ENCODE measurements at regions not wholly inside any gene's neighbourhood (a gene's known extent, or its start where the extent isn't known, plus 50 kb on each side); places are given as distances from the start of the nearest gene placed in this dataset.

DNA sequence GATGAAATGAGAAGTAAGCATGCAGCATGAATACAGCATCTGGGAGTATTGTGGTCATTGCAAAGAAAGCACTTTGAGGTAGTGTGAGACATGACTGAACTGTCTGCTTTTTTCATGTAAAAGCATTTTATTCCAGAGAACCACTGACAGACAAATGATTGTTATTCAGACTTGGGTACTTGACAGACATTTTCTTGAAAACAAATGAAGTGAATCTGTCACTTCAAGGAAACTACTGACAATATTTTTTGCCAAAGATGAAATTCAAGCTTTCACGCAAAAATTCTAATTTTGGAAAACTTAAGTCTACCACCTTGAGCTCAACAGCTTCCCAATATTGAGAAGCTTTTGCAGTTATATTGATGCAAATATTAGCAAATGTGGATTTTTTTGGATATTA, 255.7 kb downstream of the ARL6IP6 start:
- DNase-seq (ENCODE audit: low read depth in 6 of 9, low spot score in 9 of 9) = no peak
- 0% methylated on average over 1 of the region's 1 CpG for WGBS
- no peaks in the 10 kb centered on the region for H3K4me1 ChIP-seq (ENCODE audit: control insufficient read depth in 2 of 2, insufficient read depth in 2 of 2, low read length in 2 of 2)
- H3K27me3 ChIP-seq (ENCODE audit: control insufficient read depth in 2 of 2, insufficient read depth in 1 of 2, low read length in 1 of 2) = no peaks in the 10 kb centered on the region
- no peaks in the 10 kb centered on the region for H3K36me3 ChIP-seq (ENCODE audit: control insufficient read depth in 2 of 2, insufficient read depth in 2 of 2, low read length in 1 of 2)
- H3K27ac ChIP-seq (ENCODE audit: low read depth in 1 of 2, low read length in 1 of 2) = no peak overlapping the region
- peaks cover 0 to 8% of the 10 kb centered on the region in 2 donors for H3K9me3 ChIP-seq (ENCODE audit: control insufficient read depth in 2 of 2, insufficient read depth in 1 of 2, low read length in 1 of 2)
- no peak overlapping the region for H3K4me3 ChIP-seq (ENCODE audit: low read length in 2 of 2)

- no peak overlapping the region for H3K4me3 ChIP-seq (ENCODE audit: low read length in 2 of 2)
- WGBS = 93% methylated on average over 1 of the region's 1 CpG
- H3K27me3 ChIP-seq (ENCODE audit: control insufficient read depth in 2 of 2, insufficient read depth in 1 of 2, low read length in 1 of 2) = no peaks in the 10 kb centered on the region
- H3K27ac ChIP-seq (ENCODE audit: low read depth in 1 of 2, low read length in 1 of 2) = no peak overlapping the region
- H3K36me3 ChIP-seq (ENCODE audit: control insufficient read depth in 2 of 2, insufficient read depth in 2 of 2, low read length in 1 of 2) = no peaks in the 10 kb centered on the region
- DNase-seq (ENCODE audit: low read depth in 6 of 9, low spot score in 9 of 9) = no peak
- H3K9me3 ChIP-seq (ENCODE audit: control insufficient read depth in 2 of 2, insufficient read depth in 1 of 2, low read length in 1 of 2) = peaks cover 0 to 12% of the 10 kb centered on the region in 2 donors
- H3K4me1 ChIP-seq (ENCODE audit: control insufficient read depth in 2 of 2, insufficient read depth in 2 of 2, low read length in 2 of 2) = no peaks in the 10 kb centered on the region
These were observed 253.3 kb downstream of the ARL6IP6 start for GRCh38 chr2:152971685-152972084.

- H3K36me3 ChIP-seq (ENCODE audit: control insufficient read depth in 2 of 2, insufficient read depth in 2 of 2, low read length in 1 of 2) = no peaks in the 10 kb centered on the region
- no peak for DNase-seq (ENCODE audit: low read depth in 6 of 9, low spot score in 9 of 9)
- no peak overlapping the region for H3K27ac ChIP-seq (ENCODE audit: low read depth in 1 of 2, low read length in 1 of 2)
- WGBS = 81% methylated on average over 2 of the region's 2 CpGs
- H3K4me1 ChIP-seq (ENCODE audit: control insufficient read depth in 2 of 2, insufficient read depth in 2 of 2, low read length in 2 of 2) = no peaks in the 10 kb centered on the region
- H3K9me3 ChIP-seq (ENCODE audit: control insufficient read depth in 2 of 2, insufficient read depth in 1 of 2, low read length in 1 of 2) = no peaks in the 10 kb centered on the region
- no peaks in the 10 kb centered on the region for H3K27me3 ChIP-seq (ENCODE audit: control insufficient read depth in 2 of 2, insufficient read depth in 1 of 2, low read length in 1 of 2)
- H3K4me3 ChIP-seq (ENCODE audit: low read length in 2 of 2) = no peak overlapping the region
These were observed 244.0 kb downstream of the ARL6IP6 start for GRCh38 chr2:152962446-152962845.

GRCh38 chr2:152961351-152961750, 242.9 kb downstream of the ARL6IP6 start:
- 89% methylated on average over 4 of the region's 4 CpGs for WGBS
- Histone ChIP-seq H3K27ac (ENCODE audit: low read depth in 1 of 2, low read length in 1 of 2) (no peak overlapping the region), H3K4me1 (ENCODE audit: control insufficient read depth in 2 of 2, insufficient read depth in 2 of 2, low read length in 2 of 2) (no peaks in the 10 kb centered on the region), H3K36me3 (ENCODE audit: control insufficient read depth in 2 of 2, insufficient read depth in 2 of 2, low read length in 1 of 2) (no peaks in the 10 kb centered on the region), H3K27me3 (ENCODE audit: control insufficient read depth in 2 of 2, insufficient read depth in 1 of 2, low read length in 1 of 2) (no peaks in the 10 kb centered on the region), H3K9me3 (ENCODE audit: control insufficient read depth in 2 of 2, insufficient read depth in 1 of 2, low read length in 1 of 2) (no peaks in the 10 kb centered on the region), H3K4me3 (ENCODE audit: low read length in 2 of 2) (no peak overlapping the region)
- DNase-seq (ENCODE audit: low read depth in 6 of 9, low spot score in 9 of 9) = no peak

DNA sequence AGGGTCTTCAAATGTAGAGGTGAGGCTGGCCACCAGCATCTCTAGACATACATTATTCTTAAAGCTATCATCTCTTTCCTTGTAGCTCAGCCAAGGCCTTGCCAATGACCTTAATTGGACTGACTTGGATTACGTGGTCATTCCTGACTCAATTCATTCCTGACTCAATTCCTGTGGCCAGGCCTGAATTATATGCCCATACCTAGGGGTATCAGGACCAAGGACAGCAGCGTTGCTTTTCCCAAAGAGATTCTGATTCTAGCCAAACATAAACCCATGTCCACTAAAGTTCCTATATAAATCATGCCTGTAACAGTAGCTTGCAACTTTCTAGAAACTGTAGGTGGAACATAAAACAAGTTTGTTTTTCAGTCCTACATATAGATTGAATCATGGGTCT, 231.7 kb downstream of the ARL6IP6 start:
- Histone ChIP-seq H3K4me1 (ENCODE audit: control insufficient read depth in 2 of 2, insufficient read depth in 2 of 2, low read length in 2 of 2) (no peaks in the 10 kb centered on the region), H3K4me3 (ENCODE audit: low read length in 2 of 2) (no peak overlapping the region), H3K36me3 (ENCODE audit: control insufficient read depth in 2 of 2, insufficient read depth in 2 of 2, low read length in 1 of 2) (no peaks in the 10 kb centered on the region), H3K9me3 (ENCODE audit: control insufficient read depth in 2 of 2, insufficient read depth in 1 of 2, low read length in 1 of 2) (no peaks in the 10 kb centered on the region), H3K27ac (ENCODE audit: low read depth in 1 of 2, low read length in 1 of 2) (no peak overlapping the region), H3K27me3 (ENCODE audit: control insufficient read depth in 2 of 2, insufficient read depth in 1 of 2, low read length in 1 of 2) (no peaks in the 10 kb centered on the region)
- DNase-seq (ENCODE audit: low read depth in 6 of 9, low spot score in 9 of 9) = no peak
- WGBS = 53% methylated on average over 2 of the region's 2 CpGs

DNA sequence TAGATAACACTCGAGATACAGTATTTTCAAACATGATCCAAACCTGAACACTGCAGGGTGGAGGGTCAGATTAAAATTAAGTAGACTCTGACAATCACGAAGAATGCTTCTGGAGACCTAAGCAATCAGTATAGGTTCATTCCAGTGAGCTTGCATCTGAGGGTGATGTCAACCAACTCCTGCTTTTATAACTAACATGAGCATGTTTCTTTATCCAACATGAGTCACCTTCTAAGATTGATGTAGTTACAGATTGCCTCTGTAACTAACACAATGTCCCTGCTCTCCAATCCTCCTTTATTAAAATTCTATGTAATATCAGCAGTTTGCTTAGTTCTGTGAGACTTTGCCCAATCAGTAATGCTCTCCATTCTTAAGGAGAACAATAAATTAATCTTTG, 225.7 kb downstream of the ARL6IP6 start:
- Histone ChIP-seq H3K36me3 (ENCODE audit: control insufficient read depth in 2 of 2, insufficient read depth in 2 of 2, low read length in 1 of 2) (no peaks in the 10 kb centered on the region), H3K4me1 (ENCODE audit: control insufficient read depth in 2 of 2, insufficient read depth in 2 of 2, low read length in 2 of 2) (no peaks in the 10 kb centered on the region), H3K9me3 (ENCODE audit: control insufficient read depth in 2 of 2, insufficient read depth in 1 of 2, low read length in 1 of 2) (no peaks in the 10 kb centered on the region), H3K4me3 (ENCODE audit: low read length in 2 of 2) (no peak overlapping the region), H3K27me3 (ENCODE audit: control insufficient read depth in 2 of 2, insufficient read depth in 1 of 2, low read length in 1 of 2) (no peaks in the 10 kb centered on the region), H3K27ac (ENCODE audit: low read depth in 1 of 2, low read length in 1 of 2) (no peak overlapping the region)
- DNase-seq (ENCODE audit: low read depth in 6 of 9, low spot score in 9 of 9) = no peak
- 87% methylated on average over 2 of the region's 2 CpGs for WGBS

DNA sequence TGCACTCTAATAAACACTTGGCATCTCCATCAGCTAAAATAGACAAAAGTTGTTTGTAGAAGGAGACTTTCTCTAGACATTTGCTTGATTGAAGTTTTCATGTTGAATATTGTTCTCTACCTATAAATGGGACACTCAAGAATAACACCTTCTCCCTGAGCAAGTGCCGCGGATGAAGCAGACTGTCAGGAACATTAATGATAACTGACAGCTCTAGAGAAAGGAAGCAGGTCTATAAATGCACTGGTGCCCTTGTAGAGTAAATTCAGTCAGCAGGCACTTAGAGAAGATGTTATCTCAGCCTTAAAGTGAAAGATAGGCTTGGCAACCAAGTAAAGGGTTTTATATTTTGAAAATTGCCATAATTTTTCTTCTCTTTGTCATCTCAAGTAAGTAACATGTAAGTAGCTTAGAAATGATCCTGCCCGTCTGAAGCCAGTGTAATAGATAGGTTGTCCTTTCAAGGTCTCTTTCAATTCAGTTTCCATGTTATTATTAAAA, 224.6 kb downstream of the ARL6IP6 start:
- Histone ChIP-seq H3K9me3 (ENCODE audit: control insufficient read depth in 2 of 2, insufficient read depth in 1 of 2, low read length in 1 of 2) (no peaks in the 10 kb centered on the region), H3K27me3 (ENCODE audit: control insufficient read depth in 2 of 2, insufficient read depth in 1 of 2, low read length in 1 of 2) (no peaks in the 10 kb centered on the region), H3K27ac (ENCODE audit: low read depth in 1 of 2, low read length in 1 of 2) (no peak overlapping the region), H3K36me3 (ENCODE audit: control insufficient read depth in 2 of 2, insufficient read depth in 2 of 2, low read length in 1 of 2) (no peaks in the 10 kb centered on the region), H3K4me1 (ENCODE audit: control insufficient read depth in 2 of 2, insufficient read depth in 2 of 2, low read length in 2 of 2) (no peaks in the 10 kb centered on the region), H3K4me3 (ENCODE audit: low read length in 2 of 2) (no peak overlapping the region)
- WGBS = 86% methylated on average over 1 of the region's 3 CpGs
- DNase-seq (ENCODE audit: low read depth in 6 of 9, low spot score in 9 of 9) = no peak

GRCh38 chr2:152930501-152930900, 212.1 kb downstream of the ARL6IP6 start:
- Histone ChIP-seq H3K9me3 (ENCODE audit: control insufficient read depth in 2 of 2, insufficient read depth in 1 of 2, low read length in 1 of 2) (no peaks in the 10 kb centered on the region), H3K36me3 (ENCODE audit: control insufficient read depth in 2 of 2, insufficient read depth in 2 of 2, low read length in 1 of 2) (no peaks in the 10 kb centered on the region), H3K27me3 (ENCODE audit: control insufficient read depth in 2 of 2, insufficient read depth in 1 of 2, low read length in 1 of 2) (no peaks in the 10 kb centered on the region), H3K4me1 (ENCODE audit: control insufficient read depth in 2 of 2, insufficient read depth in 2 of 2, low read length in 2 of 2) (no peaks in the 10 kb centered on the region), H3K4me3 (ENCODE audit: low read length in 2 of 2) (no peak overlapping the region), H3K27ac (ENCODE audit: low read depth in 1 of 2, low read length in 1 of 2) (no peak overlapping the region)
- DNase-seq (ENCODE audit: low read depth in 6 of 9, low spot score in 9 of 9) = no peak
- WGBS = 93% methylated on average over 2 of the region's 2 CpGs

DNA sequence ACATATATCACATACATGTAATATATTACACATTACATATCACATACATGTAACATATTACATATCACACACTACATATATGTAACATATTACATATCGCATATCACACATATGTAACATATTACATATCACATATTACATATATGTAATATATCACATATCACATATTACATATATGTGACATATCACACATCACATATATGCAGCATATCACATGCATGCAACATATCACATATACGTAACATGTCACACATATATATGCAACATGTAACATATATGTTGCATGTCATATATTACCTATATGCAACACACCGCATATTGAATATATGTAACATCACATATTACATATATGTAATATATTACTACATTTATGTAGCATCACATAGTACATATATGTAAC, 211.2 kb downstream of the ARL6IP6 start:
- 94% methylated on average over 3 of the region's 3 CpGs for WGBS
- Histone ChIP-seq H3K27ac (ENCODE audit: low read depth in 1 of 2, low read length in 1 of 2) (no peak overlapping the region), H3K36me3 (ENCODE audit: control insufficient read depth in 2 of 2, insufficient read depth in 2 of 2, low read length in 1 of 2) (no peaks in the 10 kb centered on the region), H3K4me1 (ENCODE audit: control insufficient read depth in 2 of 2, insufficient read depth in 2 of 2, low read length in 2 of 2) (no peaks in the 10 kb centered on the region), H3K27me3 (ENCODE audit: control insufficient read depth in 2 of 2, insufficient read depth in 1 of 2, low read length in 1 of 2) (no peaks in the 10 kb centered on the region), H3K9me3 (ENCODE audit: control insufficient read depth in 2 of 2, insufficient read depth in 1 of 2, low read length in 1 of 2) (no peaks in the 10 kb centered on the region), H3K4me3 (ENCODE audit: low read length in 2 of 2) (no peak overlapping the region)
- DNase-seq (ENCODE audit: low read depth in 6 of 9, low spot score in 9 of 9) = no peak
